Hepatic stellate cell (primary cell): ENCODE measurements at regions not wholly inside any gene's neighbourhood (a gene's known extent, or its start where the extent isn't known, plus 50 kb on each side); places are given as distances from the start of the nearest gene placed in this dataset.

Experiments used
- DNase-seq: peaks from one replicate; pipeline ENCODE4 v3.0.0; 2011; ENCODE audit warnings: low spot score

- DNase-seq: no peak
These were observed 232.3 kb upstream of the CIBAR2 start for GRCh38 chr16:85344502-85345128.

DNA sequence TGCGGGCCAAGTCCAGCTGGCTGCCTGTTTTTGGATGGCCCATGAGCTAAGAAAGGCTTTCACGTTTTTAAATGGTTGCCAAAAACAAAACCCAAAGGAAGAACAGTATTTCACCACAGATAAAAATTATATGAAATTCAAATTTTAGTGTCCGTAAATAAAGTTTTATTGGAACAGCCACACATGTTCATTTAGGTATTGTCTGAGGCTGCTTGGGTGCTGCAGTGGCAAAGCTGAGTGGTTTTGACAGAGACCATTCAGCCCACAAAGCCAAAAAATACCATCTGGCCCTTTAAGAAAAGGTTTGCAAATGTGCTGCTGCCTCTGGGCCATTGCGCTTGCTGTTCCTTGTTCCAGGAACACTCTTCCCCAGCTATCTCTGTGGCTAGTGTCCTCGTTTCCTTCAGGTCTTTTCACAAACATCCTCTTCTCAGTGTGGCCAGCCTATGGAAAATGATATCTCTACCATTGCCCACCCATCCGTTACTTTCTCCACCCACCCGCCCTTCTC lies 232.9 kb upstream of the CIBAR2 start:
- DNase-seq: no peak

DNA sequence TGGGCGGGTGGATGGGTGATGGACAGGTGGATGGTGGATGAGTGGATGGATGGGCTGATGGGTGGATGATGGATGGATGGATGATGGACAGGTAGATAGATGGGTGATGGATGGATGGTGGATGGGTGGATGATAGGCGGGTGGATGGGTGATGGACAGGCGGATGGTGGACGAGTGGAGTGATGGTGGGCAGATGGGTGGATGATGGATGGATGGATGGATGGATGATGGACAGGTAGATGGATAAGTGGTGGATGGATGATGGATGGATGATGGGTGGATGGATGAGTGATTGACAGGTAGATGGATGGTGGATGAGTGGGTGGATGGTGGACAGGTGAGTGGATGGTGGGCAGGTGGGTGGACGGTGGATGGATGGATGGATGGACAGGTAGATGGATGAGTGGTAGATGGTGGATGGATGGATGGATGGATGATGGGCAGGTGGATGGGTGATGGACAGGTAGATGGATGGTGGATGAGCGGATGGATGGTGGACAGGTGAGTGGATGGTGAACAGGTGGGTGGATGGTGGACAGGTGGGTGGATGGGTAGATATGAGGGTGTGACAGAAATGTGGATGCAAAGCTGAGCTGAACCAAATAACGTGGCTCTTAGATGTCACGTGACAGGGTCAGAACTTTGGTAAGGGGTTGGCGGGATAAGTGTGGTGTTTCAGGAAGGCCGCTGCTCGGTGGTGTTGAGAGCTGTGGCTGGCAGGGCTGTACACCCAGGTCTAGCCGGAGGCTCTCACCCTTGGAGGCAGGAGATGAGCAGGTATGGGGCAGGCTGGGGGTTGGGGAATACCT lies 234.3 kb upstream of the CIBAR2 start:
- no peak for DNase-seq

GRCh38 chr16:85347213-85347591 lies 234.9 kb upstream of the CIBAR2 start:
- DNase-seq: no peak

DNA sequence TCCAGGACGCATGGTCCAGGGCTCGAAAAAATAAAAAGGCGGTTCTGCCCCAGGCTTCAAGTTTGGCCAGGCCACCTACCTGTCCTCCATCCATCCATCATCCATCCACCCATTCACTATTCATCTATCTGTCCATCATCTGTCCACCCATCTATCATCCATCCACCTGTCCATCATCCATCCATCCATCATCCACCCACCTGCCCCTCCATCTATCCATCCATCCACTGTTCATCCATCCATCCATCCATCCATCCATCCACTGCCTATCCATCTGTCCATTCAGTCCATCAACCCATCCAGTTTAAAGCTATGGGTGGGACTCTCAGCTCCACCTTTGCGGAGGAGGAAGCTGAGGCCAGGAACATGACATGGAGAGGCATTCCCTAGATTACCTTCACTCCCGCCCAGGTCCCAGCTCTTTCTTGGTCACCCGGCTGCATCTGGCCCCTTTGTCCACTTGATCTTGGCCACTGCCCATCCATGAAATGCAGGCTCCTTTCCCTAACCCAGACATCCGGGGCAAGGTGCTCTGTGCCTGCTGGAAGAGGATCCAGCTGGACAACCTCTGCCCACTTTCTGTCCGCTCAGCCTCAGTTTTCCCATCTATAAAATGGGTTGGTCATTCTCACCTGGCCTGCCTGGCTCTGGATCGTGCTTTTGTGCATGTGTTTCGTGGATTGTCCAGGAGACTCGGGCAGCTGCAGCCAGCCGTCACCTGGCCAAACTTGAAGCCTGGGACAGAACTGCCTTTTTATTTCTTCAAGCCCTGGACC lies 236.0 kb upstream of the CIBAR2 start:
- DNase-seq: no peak

- DNase-seq: no peak
These were observed 236.7 kb upstream of the CIBAR2 start for GRCh38 chr16:85348911-85349334.

DNA sequence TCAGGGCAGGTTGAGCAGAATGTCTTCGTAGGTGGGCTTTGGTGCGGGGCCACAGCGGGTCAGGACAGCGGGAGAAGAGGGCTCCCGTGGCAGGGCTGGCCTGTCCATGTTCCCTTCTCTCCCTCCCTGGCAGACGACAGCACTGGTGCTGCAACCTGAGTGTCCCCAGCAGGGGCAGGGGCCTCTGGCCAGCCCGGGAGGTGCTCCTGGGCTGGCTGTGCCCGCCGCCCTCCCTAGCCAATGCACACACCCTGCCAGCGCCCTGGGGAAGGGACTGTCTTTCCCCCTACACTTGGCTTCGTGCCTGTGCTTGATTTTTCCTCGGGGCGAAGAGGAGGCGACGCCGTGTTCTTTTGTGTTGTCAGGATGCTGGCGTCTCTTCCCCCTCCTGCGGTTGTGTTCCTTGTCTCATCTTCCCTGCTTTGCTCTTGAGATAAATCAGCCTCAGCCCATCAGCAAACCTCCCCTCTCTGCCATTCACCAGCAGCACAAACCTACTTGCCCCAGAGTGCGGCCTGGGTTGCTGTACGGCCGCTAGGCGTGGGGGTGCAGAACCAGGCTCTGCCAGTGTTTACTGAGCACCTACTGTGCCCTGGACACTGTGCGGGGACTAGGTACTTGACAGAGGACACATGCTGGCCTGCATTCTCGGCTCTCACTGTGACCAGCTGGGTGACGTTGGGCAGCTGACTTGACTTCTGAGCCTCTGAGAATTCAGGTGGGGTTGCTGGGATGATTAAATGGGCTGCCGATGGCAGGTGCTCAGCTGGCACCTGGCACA lies 237.3 kb upstream of the CIBAR2 start:
- no peak for DNase-seq

GRCh38 chr16:85350146-85350728 lies 238.0 kb upstream of the CIBAR2 start:
- DNase-seq: no peak

DNA sequence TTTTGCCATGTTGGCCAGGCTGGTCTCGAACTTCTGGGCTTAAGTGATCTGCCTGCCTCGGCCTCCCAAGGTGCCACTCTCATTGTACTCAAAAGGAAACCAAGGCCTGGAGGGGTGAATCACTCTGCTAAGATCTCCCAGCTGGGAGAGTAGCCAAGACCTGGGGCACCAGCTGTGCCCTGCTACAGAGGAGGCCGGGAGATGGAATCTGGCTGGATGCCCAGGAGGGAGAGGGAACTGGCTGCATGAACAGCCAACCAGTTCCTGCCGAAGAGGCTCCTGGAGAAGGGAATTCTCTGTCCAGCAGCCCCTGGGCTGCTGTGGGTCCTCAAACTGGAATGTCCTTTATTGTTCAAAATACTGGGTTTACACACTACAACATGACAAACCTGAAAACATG lies 238.7 kb upstream of the CIBAR2 start:
- DNase-seq: peak; percentile 89

- DNase-seq: no peak
These were observed 240.7 kb upstream of the CIBAR2 start for GRCh38 chr16:85353013-85353412.

DNA sequence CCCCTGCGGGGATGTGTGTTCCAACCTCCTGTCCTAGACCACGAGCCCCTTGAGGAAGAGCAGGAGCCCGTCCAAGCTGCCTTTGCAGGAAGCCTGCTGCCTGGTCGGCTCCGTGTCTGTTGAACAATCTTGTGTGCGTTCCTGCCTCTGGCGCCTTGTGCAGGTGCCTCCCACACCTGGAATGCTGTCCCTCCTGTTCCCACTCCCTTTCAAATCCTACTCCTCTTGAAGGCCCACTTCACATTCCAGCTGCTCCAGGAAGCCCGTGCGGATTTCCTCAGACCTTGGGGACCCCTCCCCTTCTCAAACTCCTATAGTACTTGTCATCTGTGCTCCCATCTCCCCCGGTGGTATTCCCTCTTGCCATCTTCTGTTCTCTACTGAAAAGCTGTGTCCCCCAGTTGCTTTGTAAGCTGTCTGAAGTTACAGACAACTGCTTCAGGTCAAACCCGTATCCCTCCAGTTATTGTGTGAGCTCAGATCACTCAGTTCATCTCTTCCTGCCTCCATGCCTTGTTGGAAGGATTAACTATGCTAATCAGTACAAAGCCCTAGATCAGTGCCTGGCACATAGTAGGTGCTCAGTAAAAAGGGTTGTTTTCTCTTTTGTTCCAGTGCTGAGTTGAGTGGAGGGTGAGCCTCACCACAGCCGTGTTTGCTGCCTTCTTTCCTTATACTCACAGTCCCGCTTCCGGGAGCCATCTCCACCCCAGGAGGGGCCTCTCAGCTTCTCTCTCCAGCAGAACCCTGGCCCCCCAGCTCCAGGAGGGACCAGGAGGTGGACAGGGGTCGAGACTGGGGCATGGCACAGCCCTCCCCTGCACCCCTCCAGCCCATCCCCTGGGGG lies 241.8 kb upstream of the CIBAR2 start:
- no peak for DNase-seq

DNA sequence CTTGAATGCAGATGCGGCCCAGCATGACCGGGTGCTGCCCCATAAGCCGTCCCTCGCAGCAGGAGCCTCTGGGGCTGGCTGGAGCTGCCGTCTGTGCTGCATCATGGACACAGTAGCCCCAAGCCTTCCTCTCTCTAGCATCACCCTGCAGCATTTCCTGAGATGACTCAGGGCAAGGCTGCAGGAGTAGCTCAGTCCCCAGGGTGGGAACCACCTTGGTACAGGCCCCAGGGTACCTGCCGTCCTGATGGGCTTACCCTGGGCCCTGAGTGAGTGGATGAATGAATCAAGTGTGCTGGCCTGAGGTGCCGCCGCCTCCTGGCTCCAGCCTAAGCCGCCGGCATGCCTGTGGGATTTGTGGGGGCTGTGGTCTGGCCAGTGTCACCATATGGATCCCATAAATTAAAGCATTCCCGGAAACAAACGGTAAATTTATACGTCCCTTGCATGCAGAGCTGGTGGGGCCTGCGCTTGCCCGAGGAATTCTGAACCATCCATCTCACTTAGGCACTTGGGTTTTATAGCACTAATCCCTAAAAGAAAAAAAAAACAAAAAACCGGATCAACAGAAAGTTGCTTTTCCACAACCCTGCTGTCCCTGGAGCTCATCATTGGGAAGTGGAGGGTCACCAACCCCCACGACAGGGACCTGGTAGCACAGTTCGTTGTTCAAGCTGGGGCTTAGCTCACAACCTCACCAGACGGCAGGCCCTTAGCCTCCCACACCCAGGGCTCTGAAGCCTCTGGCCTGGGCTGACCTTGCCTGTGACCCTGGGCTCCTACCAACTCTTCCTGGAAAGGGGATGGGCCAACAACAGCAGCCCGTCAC lies 242.6 kb upstream of the CIBAR2 start:
- peak; percentile 77 for DNase-seq

- DNase-seq: no peak
These were observed 243.2 kb upstream of the CIBAR2 start for GRCh38 chr16:85355515-85355837.

- DNase-seq: no peak
These were observed 243.9 kb upstream of the CIBAR2 start for GRCh38 chr16:85356157-85356556.

- DNase-seq: no peak
These were observed 245.1 kb upstream of the CIBAR2 start for GRCh38 chr16:85357323-85357722.

DNA sequence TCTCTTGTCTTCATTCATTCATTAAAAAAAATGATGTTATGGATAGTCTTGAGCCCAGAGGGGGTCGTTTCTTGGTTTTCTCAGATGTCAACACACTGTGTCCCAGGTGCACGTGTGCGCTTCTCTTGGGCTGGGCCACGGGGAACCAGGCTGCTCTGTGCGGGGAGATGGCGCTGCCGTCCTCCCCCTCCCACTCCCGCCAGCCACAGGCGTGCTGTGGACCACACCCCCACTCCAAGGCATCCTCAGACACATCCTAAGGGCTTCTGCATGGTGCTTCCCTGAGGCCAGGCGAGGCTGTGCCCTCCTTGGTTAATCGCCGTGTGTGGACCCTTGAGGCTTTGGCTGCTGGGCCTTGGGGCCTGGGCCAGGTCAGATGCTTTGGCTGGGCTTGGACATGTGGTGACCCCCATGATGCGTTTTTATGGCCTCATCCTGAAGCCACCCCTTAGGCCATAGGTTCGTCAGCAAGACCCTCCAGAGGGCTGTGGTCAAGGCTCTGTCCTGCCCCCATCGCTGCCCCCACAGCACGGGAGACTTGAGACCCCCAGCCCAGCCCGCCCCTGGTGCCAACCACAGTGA lies 245.7 kb upstream of the CIBAR2 start:
- no peak for DNase-seq

DNA sequence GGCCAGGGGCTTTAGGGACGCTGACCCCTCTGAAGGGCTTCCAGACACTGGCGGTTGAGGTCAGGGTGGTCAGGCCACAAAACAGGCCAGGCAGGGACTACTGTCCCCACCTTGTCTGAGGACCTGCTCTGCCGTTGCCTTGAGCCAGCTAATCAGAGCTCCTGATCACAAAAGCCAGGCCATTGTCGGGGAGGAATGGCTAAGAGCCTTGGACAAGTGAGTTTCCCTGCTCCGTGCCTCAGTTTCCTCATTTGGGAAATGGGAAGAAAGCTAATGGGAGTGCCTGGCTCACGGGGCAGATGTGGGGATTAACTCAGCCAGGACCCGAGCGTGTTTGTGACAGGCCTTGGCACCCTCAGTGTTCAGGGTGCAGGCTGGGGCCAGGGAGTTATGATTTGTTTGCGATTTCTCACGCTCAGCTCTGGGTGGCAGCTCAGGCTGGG lies 246.5 kb upstream of the CIBAR2 start:
- DNase-seq: no peak

- DNase-seq: no peak
These were observed 247.0 kb upstream of the CIBAR2 start for GRCh38 chr16:85359147-85359822.
